ENCODE measurements at regions not wholly inside any gene's neighbourhood (a gene's known extent, or its start where the extent isn't known, plus 50 kb on each side); places are given as distances from the start of the nearest gene placed in this dataset.

DNA sequence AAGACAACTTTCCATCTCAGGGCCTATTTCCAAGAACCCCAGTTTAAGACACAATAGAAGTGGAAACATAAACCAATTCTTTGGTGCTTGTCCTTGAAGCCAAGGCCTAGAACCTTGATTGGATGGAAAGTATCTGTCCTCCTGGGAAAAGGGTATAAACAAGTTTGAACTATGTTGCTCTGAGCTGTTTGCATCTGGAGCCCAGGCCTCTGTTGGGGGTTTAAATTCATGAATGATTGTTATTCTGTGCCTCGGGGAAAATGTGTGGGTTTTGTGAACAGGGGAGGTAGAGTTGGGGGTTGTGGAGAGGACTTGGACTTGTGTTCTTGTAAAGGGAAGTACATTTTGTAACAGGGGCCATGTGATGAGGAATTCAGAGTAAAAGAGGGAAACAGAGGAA, 406.1 kb downstream of the SLC4A3 start:
- TF ChIP-seq, protein P1, sequence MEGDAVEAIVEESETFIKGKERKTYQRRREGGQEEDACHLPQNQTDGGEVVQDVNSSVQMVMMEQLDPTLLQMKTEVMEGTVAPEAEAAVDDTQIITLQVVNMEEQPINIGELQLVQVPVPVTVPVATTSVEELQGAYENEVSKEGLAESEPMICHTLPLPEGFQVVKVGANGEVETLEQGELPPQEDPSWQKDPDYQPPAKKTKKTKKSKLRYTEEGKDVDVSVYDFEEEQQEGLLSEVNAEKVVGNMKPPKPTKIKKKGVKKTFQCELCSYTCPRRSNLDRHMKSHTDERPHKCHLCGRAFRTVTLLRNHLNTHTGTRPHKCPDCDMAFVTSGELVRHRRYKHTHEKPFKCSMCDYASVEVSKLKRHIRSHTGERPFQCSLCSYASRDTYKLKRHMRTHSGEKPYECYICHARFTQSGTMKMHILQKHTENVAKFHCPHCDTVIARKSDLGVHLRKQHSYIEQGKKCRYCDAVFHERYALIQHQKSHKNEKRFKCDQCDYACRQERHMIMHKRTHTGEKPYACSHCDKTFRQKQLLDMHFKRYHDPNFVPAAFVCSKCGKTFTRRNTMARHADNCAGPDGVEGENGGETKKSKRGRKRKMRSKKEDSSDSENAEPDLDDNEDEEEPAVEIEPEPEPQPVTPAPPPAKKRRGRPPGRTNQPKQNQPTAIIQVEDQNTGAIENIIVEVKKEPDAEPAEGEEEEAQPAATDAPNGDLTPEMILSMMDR (IDR thresholded peaks at IDR 0.05; ENCODE audit: poor library complexity, severe bottlenecking), result no peak
- TF ChIP-seq POLR2AphosphoS5 (IDR thresholded peaks at IDR 0.05) (no peak), EZH2 (IDR thresholded peaks at IDR 0.05; ENCODE audit: borderline replicate concordance, insufficient read depth, low read length, poor library complexity, severe bottlenecking) (no peak), EP300 (conservative IDR thresholded peaks at IDR 0.05; ENCODE audit: poor library complexity, severe bottlenecking) (no peak), TAF1 (IDR thresholded peaks at IDR 0.05; ENCODE audit: low read depth) (no peak), MXI1 (conservative IDR thresholded peaks at IDR 0.05; ENCODE audit: poor library complexity, severe bottlenecking) (no peak), RAD21 (conservative IDR thresholded peaks at IDR 0.05) (no peak), SMC3 (conservative IDR thresholded peaks at IDR 0.05; ENCODE audit: poor library complexity) (no peak)
- TF ChIP-seq, protein P2, sequence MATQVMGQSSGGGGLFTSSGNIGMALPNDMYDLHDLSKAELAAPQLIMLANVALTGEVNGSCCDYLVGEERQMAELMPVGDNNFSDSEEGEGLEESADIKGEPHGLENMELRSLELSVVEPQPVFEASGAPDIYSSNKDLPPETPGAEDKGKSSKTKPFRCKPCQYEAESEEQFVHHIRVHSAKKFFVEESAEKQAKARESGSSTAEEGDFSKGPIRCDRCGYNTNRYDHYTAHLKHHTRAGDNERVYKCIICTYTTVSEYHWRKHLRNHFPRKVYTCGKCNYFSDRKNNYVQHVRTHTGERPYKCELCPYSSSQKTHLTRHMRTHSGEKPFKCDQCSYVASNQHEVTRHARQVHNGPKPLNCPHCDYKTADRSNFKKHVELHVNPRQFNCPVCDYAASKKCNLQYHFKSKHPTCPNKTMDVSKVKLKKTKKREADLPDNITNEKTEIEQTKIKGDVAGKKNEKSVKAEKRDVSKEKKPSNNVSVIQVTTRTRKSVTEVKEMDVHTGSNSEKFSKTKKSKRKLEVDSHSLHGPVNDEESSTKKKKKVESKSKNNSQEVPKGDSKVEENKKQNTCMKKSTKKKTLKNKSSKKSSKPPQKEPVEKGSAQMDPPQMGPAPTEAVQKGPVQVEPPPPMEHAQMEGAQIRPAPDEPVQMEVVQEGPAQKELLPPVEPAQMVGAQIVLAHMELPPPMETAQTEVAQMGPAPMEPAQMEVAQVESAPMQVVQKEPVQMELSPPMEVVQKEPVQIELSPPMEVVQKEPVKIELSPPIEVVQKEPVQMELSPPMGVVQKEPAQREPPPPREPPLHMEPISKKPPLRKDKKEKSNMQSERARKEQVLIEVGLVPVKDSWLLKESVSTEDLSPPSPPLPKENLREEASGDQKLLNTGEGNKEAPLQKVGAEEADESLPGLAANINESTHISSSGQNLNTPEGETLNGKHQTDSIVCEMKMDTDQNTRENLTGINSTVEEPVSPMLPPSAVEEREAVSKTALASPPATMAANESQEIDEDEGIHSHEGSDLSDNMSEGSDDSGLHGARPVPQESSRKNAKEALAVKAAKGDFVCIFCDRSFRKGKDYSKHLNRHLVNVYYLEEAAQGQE (IDR thresholded peaks at IDR 0.05; ENCODE audit: borderline replicate concordance), result no peak
